ENCODE measurements at regions not wholly inside any gene's neighbourhood (a gene's known extent, or its start where the extent isn't known, plus 50 kb on each side); places are given as distances from the start of the nearest gene placed in this dataset.

- no peaks in the 10 kb centered on the region for H3K27me3 ChIP-seq (ENCODE audit: control insufficient read depth, insufficient read depth, low read length)
- no peak overlapping the region for H3K4me3 ChIP-seq (ENCODE audit: insufficient read depth, low read depth, low read length)
- DNase-seq: no peak
- H3K36me3 ChIP-seq (replicated peaks; ENCODE audit: control insufficient read depth, insufficient read depth, low read length): no peaks in the 10 kb centered on the region
These were observed 690.4 kb downstream of the USP25 start for GRCh38 chr21:16420031-16420724.

DNA sequence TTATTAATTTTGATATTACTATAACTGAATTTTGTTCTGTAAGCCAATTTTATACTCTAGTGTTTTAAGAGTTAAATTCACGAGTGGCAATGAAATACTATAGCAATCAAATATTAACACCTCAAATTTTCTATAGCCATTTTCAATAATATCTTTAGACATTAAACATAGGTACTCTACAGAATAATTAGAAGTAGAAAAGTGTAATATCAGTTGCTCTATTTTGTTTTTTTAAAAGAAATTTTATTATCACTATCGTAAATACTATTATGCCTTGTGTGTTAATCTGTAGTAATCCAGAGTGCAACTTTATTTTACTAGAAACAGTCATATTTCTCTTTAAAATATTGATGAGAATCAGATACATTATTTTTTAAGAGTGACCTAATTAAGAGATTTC is 691.2 kb downstream of the USP25 start:
- Histone ChIP-seq H3K4me3 (ENCODE audit: insufficient read depth, low read depth, low read length) (no peak overlapping the region), H3K27me3 (ENCODE audit: control insufficient read depth, insufficient read depth, low read length) (no peaks in the 10 kb centered on the region), H3K36me3 (replicated peaks; ENCODE audit: control insufficient read depth, insufficient read depth, low read length) (no peaks in the 10 kb centered on the region)
- DNase-seq: no peak

- H3K4me3 ChIP-seq (ENCODE audit: insufficient read depth, low read depth, low read length): no peak overlapping the region
- DNase-seq: no peak
- no peaks in the 10 kb centered on the region for H3K36me3 ChIP-seq (replicated peaks; ENCODE audit: control insufficient read depth, insufficient read depth, low read length)
- H3K27me3 ChIP-seq (ENCODE audit: control insufficient read depth, insufficient read depth, low read length): no peaks in the 10 kb centered on the region
These were observed 692.2 kb downstream of the USP25 start for GRCh38 chr21:16421965-16422364.

- Histone ChIP-seq H3K27me3 (ENCODE audit: control insufficient read depth, insufficient read depth, low read length) (no peaks in the 10 kb centered on the region), H3K4me3 (ENCODE audit: insufficient read depth, low read depth, low read length) (no peak overlapping the region), H3K36me3 (replicated peaks; ENCODE audit: control insufficient read depth, insufficient read depth, low read length) (no peaks in the 10 kb centered on the region)
- no peak for DNase-seq
These were observed 692.9 kb downstream of the USP25 start for GRCh38 chr21:16422702-16423101.

GRCh38 chr21:16423921-16424320 is 694.1 kb downstream of the USP25 start:
- Histone ChIP-seq H3K36me3 (replicated peaks; ENCODE audit: control insufficient read depth, insufficient read depth, low read length) (no peaks in the 10 kb centered on the region), H3K4me3 (ENCODE audit: insufficient read depth, low read depth, low read length) (no peak overlapping the region), H3K27me3 (ENCODE audit: control insufficient read depth, insufficient read depth, low read length) (no peaks in the 10 kb centered on the region)
- no peak for DNase-seq

DNA sequence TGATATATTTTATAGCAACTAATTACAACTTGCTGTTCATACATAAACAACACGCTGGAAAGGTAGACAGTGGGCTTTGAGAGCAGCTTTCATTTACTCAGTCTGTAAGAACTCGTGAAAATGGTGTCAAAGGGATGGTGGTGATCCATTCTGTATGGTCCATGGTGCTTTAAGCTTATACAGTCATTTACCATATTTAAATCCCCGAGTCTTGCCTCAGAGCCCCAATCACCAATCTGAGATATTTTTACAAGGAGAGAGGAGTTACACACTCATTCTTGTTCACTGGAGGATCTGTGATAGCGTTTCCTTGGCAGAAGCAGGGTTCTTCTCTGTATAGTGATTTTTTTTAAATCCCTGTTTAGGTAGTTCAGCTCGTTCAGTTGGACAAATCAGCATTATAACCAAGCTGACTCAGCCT is 694.6 kb downstream of the USP25 start:
- no peaks in the 10 kb centered on the region for H3K27me3 ChIP-seq (ENCODE audit: control insufficient read depth, insufficient read depth, low read length)
- H3K4me3 ChIP-seq (ENCODE audit: insufficient read depth, low read depth, low read length): no peak overlapping the region
- DNase-seq: no peak
- H3K36me3 ChIP-seq (replicated peaks; ENCODE audit: control insufficient read depth, insufficient read depth, low read length): no peaks in the 10 kb centered on the region

GRCh38 chr21:16425376-16425775 is 695.6 kb downstream of the USP25 start:
- H3K27me3 ChIP-seq (ENCODE audit: control insufficient read depth, insufficient read depth, low read length): no peaks in the 10 kb centered on the region
- H3K36me3 ChIP-seq (replicated peaks; ENCODE audit: control insufficient read depth, insufficient read depth, low read length): no peaks in the 10 kb centered on the region
- no peak for DNase-seq
- H3K4me3 ChIP-seq (ENCODE audit: insufficient read depth, low read depth, low read length): no peak overlapping the region

GRCh38 chr21:16426936-16427335 is 697.2 kb downstream of the USP25 start:
- Histone ChIP-seq H3K4me3 (ENCODE audit: insufficient read depth, low read depth, low read length) (no peak overlapping the region), H3K36me3 (replicated peaks; ENCODE audit: control insufficient read depth, insufficient read depth, low read length) (no peaks in the 10 kb centered on the region), H3K27me3 (ENCODE audit: control insufficient read depth, insufficient read depth, low read length) (no peaks in the 10 kb centered on the region)
- DNase-seq: no peak

DNA sequence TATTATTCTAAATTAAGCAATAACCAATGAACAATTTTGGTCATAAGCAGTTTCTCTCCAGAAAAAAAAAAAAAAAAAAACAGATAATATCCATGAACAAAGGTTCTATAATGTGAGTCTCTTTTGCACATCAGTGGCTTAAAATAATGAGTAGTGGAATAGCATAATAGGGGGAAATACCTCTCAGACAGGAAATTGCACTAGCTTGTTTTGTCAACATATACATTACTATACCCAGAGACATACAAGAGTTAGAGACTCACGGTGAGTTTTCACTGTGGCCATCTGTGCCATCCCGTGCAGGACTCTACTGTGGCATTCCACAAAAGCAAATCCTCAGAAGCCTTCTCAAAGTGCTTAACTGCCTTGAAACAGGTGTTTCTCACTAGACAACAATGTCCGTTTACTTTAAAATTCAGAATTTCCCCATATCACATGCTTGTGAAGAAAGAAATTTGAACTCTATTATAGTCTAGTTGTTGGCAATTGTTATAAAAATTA is 697.9 kb downstream of the USP25 start:
- Histone ChIP-seq H3K36me3 (replicated peaks; ENCODE audit: control insufficient read depth, insufficient read depth, low read length) (no peaks in the 10 kb centered on the region), H3K4me3 (ENCODE audit: insufficient read depth, low read depth, low read length) (no peak overlapping the region), H3K27me3 (ENCODE audit: control insufficient read depth, insufficient read depth, low read length) (no peaks in the 10 kb centered on the region)
- DNase-seq: no peak

DNA sequence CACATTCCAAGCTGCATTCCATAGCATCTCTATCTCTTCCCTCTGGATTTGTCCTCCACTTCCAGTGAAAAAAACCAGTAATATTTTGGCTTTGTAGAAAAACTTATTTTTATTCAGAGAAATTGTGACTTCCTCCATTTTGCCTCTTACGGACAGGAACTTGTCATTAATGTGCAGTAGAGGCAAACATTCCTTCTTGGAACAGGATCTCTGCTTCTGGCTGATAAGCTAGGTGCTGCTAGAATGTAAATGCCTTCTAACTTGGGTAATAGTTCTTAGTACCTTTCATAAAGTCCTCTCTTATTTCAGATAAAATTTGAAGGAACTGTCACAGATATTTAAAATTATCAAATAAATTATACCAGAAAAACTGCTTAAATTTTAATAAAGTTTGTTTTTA is 707.8 kb downstream of the USP25 start:
- Histone ChIP-seq H3K27me3 (ENCODE audit: control insufficient read depth, insufficient read depth, low read length) (no peaks in the 10 kb centered on the region), H3K4me3 (ENCODE audit: insufficient read depth, low read depth, low read length) (no peak overlapping the region), H3K36me3 (replicated peaks; ENCODE audit: control insufficient read depth, insufficient read depth, low read length) (no peaks in the 10 kb centered on the region)
- no peak for DNase-seq

DNA sequence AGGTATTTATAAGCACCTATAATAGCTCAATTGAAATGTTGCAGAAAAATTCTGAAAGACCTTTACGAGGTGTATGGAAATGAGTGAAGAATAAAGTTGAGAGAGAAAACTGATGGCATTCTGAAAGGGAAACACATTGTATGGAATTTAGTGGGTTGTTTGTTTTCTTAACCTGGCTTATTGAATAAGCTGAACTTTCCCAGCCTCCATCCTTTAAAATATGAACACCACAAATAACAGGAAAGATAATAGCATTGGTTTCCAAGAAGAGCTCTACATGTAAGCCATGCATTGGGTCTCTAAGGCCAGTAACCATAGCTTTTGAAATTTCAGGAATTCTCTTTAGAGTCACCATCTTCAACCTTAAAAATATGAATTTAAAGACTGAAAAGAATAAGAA is 709.0 kb downstream of the USP25 start:
- no peaks in the 10 kb centered on the region for H3K27me3 ChIP-seq (ENCODE audit: control insufficient read depth, insufficient read depth, low read length)
- DNase-seq: no peak

GRCh38 chr21:16441789-16442188 is 712.0 kb downstream of the USP25 start:
- H3K36me3 ChIP-seq (replicated peaks; ENCODE audit: control insufficient read depth, insufficient read depth, low read length): no peaks in the 10 kb centered on the region
- no peak overlapping the region for H3K4me3 ChIP-seq (ENCODE audit: insufficient read depth, low read depth, low read length)
- H3K27me3 ChIP-seq (ENCODE audit: control insufficient read depth, insufficient read depth, low read length): no peaks in the 10 kb centered on the region
- DNase-seq: no peak

More for the DNA sequence above, 709.0 kb downstream of the USP25 start:
- no peaks in the 10 kb centered on the region for H3K36me3 ChIP-seq (replicated peaks; ENCODE audit: control insufficient read depth, insufficient read depth, low read length)
- H3K4me3 ChIP-seq (ENCODE audit: insufficient read depth, low read depth, low read length): no peak overlapping the region

GRCh38 chr21:16454399-16454798 is 724.6 kb downstream of the USP25 start:
- Histone ChIP-seq H3K4me3 (ENCODE audit: insufficient read depth, low read depth, low read length) (no peak overlapping the region), H3K36me3 (replicated peaks; ENCODE audit: control insufficient read depth, insufficient read depth, low read length) (no peaks in the 10 kb centered on the region), H3K27me3 (ENCODE audit: control insufficient read depth, insufficient read depth, low read length) (no peaks in the 10 kb centered on the region)
- DNase-seq: no peak

- H3K27me3 ChIP-seq (ENCODE audit: control insufficient read depth, insufficient read depth, low read length): no peaks in the 10 kb centered on the region
- no peak for DNase-seq
- H3K36me3 ChIP-seq (replicated peaks; ENCODE audit: control insufficient read depth, insufficient read depth, low read length): no peaks in the 10 kb centered on the region
- H3K4me3 ChIP-seq (ENCODE audit: insufficient read depth, low read depth, low read length): no peak overlapping the region
These were observed 725.7 kb downstream of the USP25 start for GRCh38 chr21:16455526-16455925.

GRCh38 chr21:16455978-16456377 is 726.2 kb downstream of the USP25 start:
- Histone ChIP-seq H3K27me3 (ENCODE audit: control insufficient read depth, insufficient read depth, low read length) (no peaks in the 10 kb centered on the region), H3K36me3 (replicated peaks; ENCODE audit: control insufficient read depth, insufficient read depth, low read length) (no peaks in the 10 kb centered on the region), H3K4me3 (ENCODE audit: insufficient read depth, low read depth, low read length) (no peak overlapping the region)
- DNase-seq: no peak

GRCh38 chr21:16457498-16457897 is 727.7 kb downstream of the USP25 start:
- Histone ChIP-seq H3K27me3 (ENCODE audit: control insufficient read depth, insufficient read depth, low read length) (no peaks in the 10 kb centered on the region), H3K4me3 (ENCODE audit: insufficient read depth, low read depth, low read length) (no peak overlapping the region)

More at GRCh38 chr21:16457498-16457897, 727.7 kb downstream of the USP25 start:
- no peak for DNase-seq
- no peaks in the 10 kb centered on the region for H3K36me3 ChIP-seq (replicated peaks; ENCODE audit: control insufficient read depth, insufficient read depth, low read length)

All from H7 (cell line).